GM13976 (cell line): ENCODE measurements at regions not wholly inside any gene's neighbourhood (a gene's known extent, or its start where the extent isn't known, plus 50 kb on each side); places are given as distances from the start of the nearest gene placed in this dataset.
A peak's percentile ranks its signal among the peaks of the same experiment; 100 is the strongest.

ENCODE experiments used
- DNase-seq: peaks from one replicate; pipeline ENCODE4 v3.0.0; 2012; ENCODE audit warnings: low spot score
- CTCF ChIP-seq: IDR thresholded peaks from 2 replicates; pipeline ENCODE4 v1.5.1; 2012; ENCODE audit warnings: borderline replicate concordance, mild to moderate bottlenecking; ENCODE audit not compliant: insufficient read depth; ENCODE audit errors: extremely low read depth, missing control alignments, control extremely low read depth
- in situ Hi-C: fragments of 300-500 bp; cut with MboI; formaldehyde crosslinking; loops from one replicate; pipeline ENCODE4 v1.12.0; 2022; ENCODE audit warnings: low sequenced_read_pairs, mixed read lengths, inconsistent platforms; ENCODE audit not compliant: unreplicated experiment

- in situ Hi-C loops, result no loop called here
Measured at GRCh38 chr6:167697316-167697715, 129.4 kb upstream of the AFDN start.

DNA sequence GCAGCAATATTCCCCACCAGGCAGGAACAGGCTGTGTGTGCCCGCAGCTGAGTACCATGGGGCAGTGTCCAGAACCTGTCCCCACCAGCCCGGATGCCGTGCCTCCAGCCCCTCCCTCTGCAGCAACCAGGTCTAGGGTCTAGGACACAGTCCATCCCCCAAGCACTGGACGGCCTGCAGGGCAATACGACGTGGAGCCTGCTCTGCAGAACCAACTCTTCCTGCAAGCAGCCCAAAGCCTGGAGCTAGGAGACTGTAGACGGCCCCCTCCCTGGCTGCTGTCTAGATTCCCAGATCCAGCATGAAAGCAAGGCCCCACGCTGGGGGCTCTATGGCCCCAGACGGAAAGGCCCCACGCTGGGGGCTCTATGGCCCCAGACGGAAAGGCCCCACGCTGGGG lies 128.2 kb upstream of the AFDN start:
- in situ Hi-C loops, result no loop called here
- TF ChIP-seq CTCF, result no peak
- no peak for DNase-seq

More at GRCh38 chr6:167697316-167697715, 129.4 kb upstream of the AFDN start:
- TF ChIP-seq CTCF, result no peak
- DNase-seq, result no peak

- TF ChIP-seq CTCF, result no peak
- in situ Hi-C loops, result no loop called here
- peak; percentile 63 for DNase-seq
Measured at GRCh38 chr6:167699141-167699931, 127.4 kb upstream of the AFDN start.

- in situ Hi-C loops, result no loop called here
- DNase-seq, result no peak
- no peak for TF ChIP-seq CTCF
Measured at GRCh38 chr6:167700199-167700598, 126.5 kb upstream of the AFDN start.

DNA sequence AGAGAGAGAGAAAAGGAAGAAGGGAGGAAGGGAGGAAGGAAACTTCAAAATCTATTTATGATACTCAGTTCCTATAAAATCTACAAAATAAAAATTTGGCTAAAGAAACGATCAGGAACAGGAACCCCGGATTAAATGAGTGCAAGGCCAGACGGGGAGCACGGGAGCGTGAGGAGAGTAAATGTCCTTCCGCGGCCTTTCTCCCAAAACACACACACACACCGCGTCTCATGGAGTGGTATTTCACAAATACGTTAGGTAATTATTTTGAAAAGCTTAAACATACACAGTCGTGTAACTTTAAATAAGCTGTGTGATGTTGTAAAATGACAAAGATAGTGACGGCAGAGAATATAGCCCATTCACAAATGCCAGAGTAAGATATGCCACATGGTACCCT lies 125.7 kb upstream of the AFDN start:
- in situ Hi-C loops, result no loop called here
- no peak for TF ChIP-seq CTCF
- DNase-seq, result no peak

DNA sequence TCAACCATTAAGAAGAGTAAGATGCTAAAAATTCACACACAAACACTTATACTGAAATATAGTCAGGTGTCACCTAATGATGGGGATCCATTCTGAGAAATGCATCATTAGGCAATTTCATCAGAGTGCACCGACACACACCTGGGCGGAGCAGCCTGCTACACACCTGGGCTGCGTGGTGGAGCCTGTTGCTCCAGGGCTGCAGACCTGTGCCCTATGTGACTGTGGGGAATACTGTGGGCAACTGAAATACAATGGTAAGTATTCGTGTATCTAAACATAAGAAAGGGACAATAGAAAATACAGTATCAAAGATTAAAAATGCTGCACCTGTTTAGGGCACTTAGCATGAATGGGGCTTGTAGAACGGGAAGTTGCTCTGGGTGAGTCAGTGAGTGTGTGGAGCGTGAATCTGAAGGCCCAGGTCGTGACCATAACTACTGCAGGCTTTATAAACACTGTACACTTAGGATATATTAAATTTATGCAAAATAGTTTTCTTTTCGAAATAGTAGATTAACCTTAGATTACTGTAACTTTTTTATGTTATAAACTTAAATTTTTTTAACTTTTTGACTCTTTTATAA lies 124.4 kb upstream of the AFDN start:
- no peak for TF ChIP-seq CTCF
- in situ Hi-C loops, result no loop called here
- no peak for DNase-seq
